Tibial artery (tissue), 4 donors: ENCODE measurements at regions not wholly inside any gene's neighbourhood (a gene's known extent, or its start where the extent isn't known, plus 50 kb on each side); places are given as distances from the start of the nearest gene placed in this dataset.

Experiments
- DNase-seq, 2 donors: peaks; one replicate each; pipeline ENCODE4 v3.0.0-alpha.2; 2019
- H3K27ac ChIP-seq, 2 donors: fragments of 200-600 bp; sonication (generic) in 1 of 2; 1 replicate in 1 of 2; 2 replicates in 1 of 2; pipeline ENCODE4 v1.5.1; 2018 to 2019; ENCODE audit warnings: mild to moderate bottlenecking in 1 of 2
- H3K27me3 ChIP-seq, 2 donors: fragments of 200-600 bp; sonication (generic) in 1 of 2; one replicate each; pipeline versions ENCODE4 v1.5.1 to v1.6.0; 2016 to 2019
- H3K36me3 ChIP-seq, 3 donors: fragments of 200-600 bp; sonication (generic) in 2 of 3; one replicate each; pipeline ENCODE4 v1.5.1; 2016 to 2019; ENCODE audit warnings: mild to moderate bottlenecking in 2 of 3
- H3K4me1 ChIP-seq, 4 donors: fragments of 200-600 bp; sonication (generic) in 2 of 4; 1 replicate in 3 of 4; 2 replicates in 1 of 4; pipeline ENCODE4 v1.5.1; 2016 to 2019
- H3K4me3 ChIP-seq, 2 donors: fragments of 200-600 bp; sonication (generic) in 1 of 2; 1 replicate in 1 of 2; 2 replicates in 1 of 2; pipeline ENCODE4 v1.5.1; 2018 to 2019; ENCODE audit warnings: mild to moderate bottlenecking in 2 of 2
- H3K9me3 ChIP-seq, 3 donors: fragments of 200-600 bp; sonication (generic) in 1 of 3; one replicate each; pipeline ENCODE4 v1.5.1; 2016 to 2019
- intact Hi-C: fragments of 100-400 bp; cut with DNase I; formaldehyde crosslinking; loops from one replicate; pipeline ENCODE4 v1.15.0; 2023; ENCODE audit warnings: low total_unique reads
- TF ChIP-seq, protein P1 (sequence below), 2 experiments: fragments of 200-600 bp in 1 of 2; fragments of 450-650 bp in 1 of 2; IDR thresholded peaks; one replicate each; pipeline ENCODE4 v1.5.1; 2017 to 2019; ENCODE audit warnings: antibody characterized with exemption in 2 of 2, mild to moderate bottlenecking in 1 of 2, moderate library complexity in 1 of 2

DNA sequence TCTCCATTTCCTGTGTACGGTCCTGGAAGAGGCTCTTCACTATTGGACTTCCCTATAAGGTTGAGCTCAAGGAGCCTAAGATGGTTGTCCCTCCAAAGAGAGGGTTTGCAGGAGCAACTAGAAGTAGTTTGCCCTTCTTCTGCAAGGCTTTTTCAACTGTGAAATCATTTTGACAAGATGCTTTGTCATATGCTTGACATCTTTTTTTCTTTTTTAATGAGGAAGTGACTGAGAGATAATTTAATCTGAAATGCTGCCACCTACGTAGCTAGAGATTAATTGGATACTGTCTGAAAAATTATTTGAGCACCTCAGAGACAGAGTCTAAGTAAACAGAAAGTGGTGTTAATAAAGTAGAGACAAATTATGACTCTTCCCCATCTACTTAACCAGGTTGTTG lies 97.0 kb downstream of the CHRM3 start:
- H3K4me3 ChIP-seq = no peak overlapping the region
- no peaks in the 10 kb centered on the region for H3K36me3 ChIP-seq
- H3K27me3 ChIP-seq = no peaks in the 10 kb centered on the region
- no peak for DNase-seq
- intact Hi-C loops = no loop called here
- no peaks in the 10 kb centered on the region for H3K4me1 ChIP-seq
- H3K27ac ChIP-seq = no peak overlapping the region
- TF ChIP-seq, protein P1, sequence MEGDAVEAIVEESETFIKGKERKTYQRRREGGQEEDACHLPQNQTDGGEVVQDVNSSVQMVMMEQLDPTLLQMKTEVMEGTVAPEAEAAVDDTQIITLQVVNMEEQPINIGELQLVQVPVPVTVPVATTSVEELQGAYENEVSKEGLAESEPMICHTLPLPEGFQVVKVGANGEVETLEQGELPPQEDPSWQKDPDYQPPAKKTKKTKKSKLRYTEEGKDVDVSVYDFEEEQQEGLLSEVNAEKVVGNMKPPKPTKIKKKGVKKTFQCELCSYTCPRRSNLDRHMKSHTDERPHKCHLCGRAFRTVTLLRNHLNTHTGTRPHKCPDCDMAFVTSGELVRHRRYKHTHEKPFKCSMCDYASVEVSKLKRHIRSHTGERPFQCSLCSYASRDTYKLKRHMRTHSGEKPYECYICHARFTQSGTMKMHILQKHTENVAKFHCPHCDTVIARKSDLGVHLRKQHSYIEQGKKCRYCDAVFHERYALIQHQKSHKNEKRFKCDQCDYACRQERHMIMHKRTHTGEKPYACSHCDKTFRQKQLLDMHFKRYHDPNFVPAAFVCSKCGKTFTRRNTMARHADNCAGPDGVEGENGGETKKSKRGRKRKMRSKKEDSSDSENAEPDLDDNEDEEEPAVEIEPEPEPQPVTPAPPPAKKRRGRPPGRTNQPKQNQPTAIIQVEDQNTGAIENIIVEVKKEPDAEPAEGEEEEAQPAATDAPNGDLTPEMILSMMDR (IDR thresholded peaks at IDR 0.05) = no peak
- H3K9me3 ChIP-seq = peaks cover 2 to 18% (median 14%) of the 10 kb centered on the region in 3 donors

DNA sequence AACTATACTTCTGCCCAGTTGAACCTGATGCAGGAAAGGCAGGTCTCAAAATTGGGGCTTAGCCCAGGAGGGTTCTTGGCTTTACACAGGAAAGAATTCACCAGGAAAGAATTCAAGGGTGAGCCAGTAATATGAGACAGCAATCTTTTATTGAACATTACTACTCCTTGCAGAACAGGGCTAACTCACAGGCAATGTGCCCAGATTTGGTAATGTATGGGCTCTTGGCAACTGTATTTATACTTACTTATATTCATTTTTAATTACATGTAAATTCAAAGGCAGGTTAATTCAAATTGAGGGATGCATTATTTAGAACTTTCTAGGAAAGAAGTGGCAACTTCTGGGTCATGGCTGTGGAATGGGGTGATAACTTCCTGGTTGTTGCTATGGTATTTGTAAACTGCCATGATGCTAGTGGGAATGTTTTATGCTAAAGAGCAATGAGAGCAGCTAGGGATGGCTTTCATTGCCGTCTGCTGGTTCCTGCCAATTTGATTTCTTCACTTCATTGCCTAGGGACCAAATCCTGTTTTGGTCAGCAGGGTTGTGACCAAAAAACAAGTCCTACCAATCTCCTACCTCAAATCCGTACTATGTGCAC lies 107.5 kb downstream of the CHRM3 start:
- Histone ChIP-seq H3K36me3 (no peaks in the 10 kb centered on the region), H3K9me3 (no peaks in the 10 kb centered on the region), H3K27me3 (no peaks in the 10 kb centered on the region), H3K4me1 (no peaks in the 10 kb centered on the region), H3K4me3 (no peak overlapping the region), H3K27ac (no peak overlapping the region)
- intact Hi-C loops = no loop called here
- no peak for DNase-seq
- TF ChIP-seq, protein P1 (IDR thresholded peaks at IDR 0.05) = no peak

DNA sequence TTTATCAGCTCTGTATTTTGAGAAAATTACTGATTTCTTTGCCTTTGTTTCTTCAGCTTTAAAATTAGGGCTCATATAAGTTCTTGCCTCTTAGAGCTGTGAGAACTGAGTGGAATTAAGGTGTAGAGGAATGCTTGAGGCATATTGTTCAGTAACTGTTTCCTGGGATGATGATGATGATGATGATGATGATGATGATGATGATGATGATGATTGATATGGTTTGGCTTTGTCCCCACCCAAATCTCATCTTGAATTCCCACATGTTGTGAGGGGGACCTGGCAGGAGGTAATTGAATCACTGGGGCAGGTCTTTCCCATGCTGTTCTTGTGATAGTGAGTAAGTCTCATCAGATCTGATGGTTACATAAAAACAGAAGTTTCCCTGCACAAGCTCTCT lies 118.7 kb downstream of the CHRM3 start:
- Histone ChIP-seq H3K4me3 (no peak overlapping the region), H3K4me1 (no peaks in the 10 kb centered on the region), H3K27me3 (no peaks in the 10 kb centered on the region), H3K36me3 (no peaks in the 10 kb centered on the region), H3K27ac (no peak overlapping the region), H3K9me3 (peaks cover 0 to 20% (median 0%) of the 10 kb centered on the region in 3 donors)
- TF ChIP-seq, protein P1 (IDR thresholded peaks at IDR 0.05) = no peak
- intact Hi-C loops = no loop called here
- DNase-seq = no peak

DNA sequence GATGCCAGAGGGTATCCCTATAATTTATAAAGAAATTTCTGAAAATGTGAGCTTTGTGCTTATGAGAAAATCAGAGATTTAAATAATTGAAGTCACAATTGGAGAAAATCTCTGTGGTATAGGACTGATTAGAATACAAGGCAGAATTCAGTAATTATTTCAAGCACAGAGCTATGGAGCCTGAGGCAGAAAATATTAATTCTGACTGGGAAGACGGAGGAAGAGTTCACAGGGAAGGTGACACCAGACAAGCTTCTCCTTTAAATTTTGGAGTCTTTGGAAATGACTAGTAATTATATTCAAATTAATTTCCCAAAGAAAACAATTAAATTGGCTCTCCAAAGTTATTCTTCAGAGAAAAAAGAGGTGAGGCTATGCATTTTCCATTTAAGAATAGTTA lies 121.5 kb downstream of the CHRM3 start:
- intact Hi-C loops = no loop called here
- DNase-seq = no peak
- Histone ChIP-seq H3K36me3 (no peaks in the 10 kb centered on the region), H3K4me1 (no peaks in the 10 kb centered on the region), H3K27me3 (no peaks in the 10 kb centered on the region), H3K27ac (no peak overlapping the region), H3K9me3 (peaks cover 0 to 20% (median 0%) of the 10 kb centered on the region in 3 donors), H3K4me3 (no peak overlapping the region)
- TF ChIP-seq, protein P1 (IDR thresholded peaks at IDR 0.05) = no peak

DNA sequence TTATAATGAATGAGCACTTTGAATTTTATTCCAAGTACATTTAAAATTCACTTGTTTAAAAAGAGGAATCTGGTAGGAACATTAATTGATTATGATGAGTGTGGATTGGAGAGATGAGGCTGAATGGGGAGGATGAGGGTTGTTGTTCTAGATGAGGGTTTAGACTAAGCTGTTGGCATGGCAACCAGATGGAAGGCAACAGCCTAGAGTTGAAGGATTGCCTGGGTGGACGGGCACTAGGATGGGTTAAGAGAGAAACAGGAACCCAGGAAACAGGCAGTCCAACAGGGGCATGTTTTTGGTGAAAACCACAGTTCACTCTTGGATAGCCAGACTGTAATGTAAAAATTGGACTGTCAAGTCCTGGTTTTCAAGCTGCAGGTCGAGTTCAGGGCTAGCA lies 125.5 kb downstream of the CHRM3 start:
- TF ChIP-seq, protein P1 (IDR thresholded peaks at IDR 0.05) = no peak
- Histone ChIP-seq H3K4me1 (no peaks in the 10 kb centered on the region), H3K27ac (no peak overlapping the region), H3K4me3 (no peak overlapping the region), H3K9me3 (peaks cover 0 to 4% (median 0%) of the 10 kb centered on the region in 3 donors), H3K36me3 (no peaks in the 10 kb centered on the region), H3K27me3 (no peaks in the 10 kb centered on the region)
- DNase-seq = no peak
- intact Hi-C loops = no loop called here

DNA sequence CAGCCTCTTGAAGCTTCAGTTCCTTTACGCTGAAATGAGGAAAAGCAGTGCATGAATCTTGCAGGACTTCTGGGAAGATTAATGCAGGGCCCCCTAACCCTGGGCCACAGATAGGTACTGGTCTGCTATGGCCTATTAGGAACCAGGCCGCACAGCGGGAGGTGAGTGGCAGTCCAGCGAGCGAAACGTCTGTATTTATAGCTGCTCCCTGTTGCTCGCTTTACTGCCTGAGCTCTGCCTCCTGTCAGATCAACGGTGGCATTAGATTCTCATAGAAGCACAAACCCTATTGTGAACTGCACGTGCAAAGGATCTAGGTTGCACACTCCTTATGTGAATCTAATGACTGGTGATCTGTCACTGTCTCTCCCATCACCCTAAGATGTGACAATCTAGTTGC lies 130.2 kb downstream of the CHRM3 start:
- Histone ChIP-seq H3K9me3 (no peaks in the 10 kb centered on the region), H3K4me1 (no peaks in the 10 kb centered on the region), H3K4me3 (no peak overlapping the region), H3K27me3 (no peaks in the 10 kb centered on the region), H3K27ac (no peak overlapping the region), H3K36me3 (no peaks in the 10 kb centered on the region)
- TF ChIP-seq, protein P1 (IDR thresholded peaks at IDR 0.05) = no peak
- DNase-seq = no peak
- intact Hi-C loops = no loop called here
